T47D (cell line): ENCODE measurements at regions not wholly inside any gene's neighbourhood (a gene's known extent, or its start where the extent isn't known, plus 50 kb on each side); places are given as distances from the start of the nearest gene placed in this dataset.

Experiments used
- DNase-seq, 2 experiments: peaks; one replicate each; pipeline versions ENCODE4 v3.0.0 to v3.0.0-alpha.2; 2011 to 2012; ENCODE audit warnings: low read depth in 1 of 2, low spot score in 1 of 2
- JUND ChIP-seq: IDR thresholded peaks from 2 replicates; pipeline ENCODE4 v1.6.1; 2012; ENCODE audit warnings: low read depth
- in situ Hi-C: cut with HindIII; loops from 2 replicates; pipeline ENCODE4 v1.10.0; 2016; ENCODE audit warnings: low sequenced_read_pairs, low pct_unique_long_range_greater_than_20kb

- TF ChIP-seq JUND: no peak
- DNase-seq: no peak
- in situ Hi-C loops: no loop called here
These were observed 112.9 kb upstream of the SOD1 start for GRCh38 chr21:31546443-31547170.

GRCh38 chr21:31545036-31545435 lies 114.5 kb upstream of the SOD1 start:
- no peak for TF ChIP-seq JUND
- no peak for DNase-seq
- in situ Hi-C loops: no loop called here

- no peak for TF ChIP-seq JUND
- DNase-seq: no peak
- in situ Hi-C loops: no loop called here
These were observed 116.3 kb upstream of the SOD1 start for GRCh38 chr21:31543191-31543590.

GRCh38 chr21:31538816-31539215 lies 120.7 kb upstream of the SOD1 start:
- DNase-seq: no peak
- in situ Hi-C loops: no loop called here
- no peak for TF ChIP-seq JUND

GRCh38 chr21:31537872-31538576 lies 121.5 kb upstream of the SOD1 start:
- no peak for DNase-seq
- in situ Hi-C loops: no loop called here
- TF ChIP-seq JUND: no peak

GRCh38 chr21:31536138-31536537 lies 123.4 kb upstream of the SOD1 start:
- in situ Hi-C loops: no loop called here

GRCh38 chr21:31531967-31532366 lies 127.5 kb upstream of the SOD1 start:
- DNase-seq: no peak
- in situ Hi-C loops: no loop called here

More at GRCh38 chr21:31536138-31536537, 123.4 kb upstream of the SOD1 start:
- no peak for DNase-seq
- TF ChIP-seq JUND: no peak

GRCh38 chr21:31530897-31531705 lies 128.4 kb upstream of the SOD1 start:
- no peak for TF ChIP-seq JUND
- in situ Hi-C loops: no loop called here
- peak in 1 of 2 experiments; percentile 78 for DNase-seq

More at GRCh38 chr21:31531967-31532366, 127.5 kb upstream of the SOD1 start:
- no peak for TF ChIP-seq JUND

GRCh38 chr21:31530364-31530763 lies 129.1 kb upstream of the SOD1 start:
- no peak for TF ChIP-seq JUND
- in situ Hi-C loops: no loop called here
- DNase-seq: no peak

GRCh38 chr21:31529406-31529805 lies 130.1 kb upstream of the SOD1 start:
- DNase-seq: peak in 1 of 2 experiments; percentile 77
- in situ Hi-C loops: no loop called here
- TF ChIP-seq JUND: peak; percentile 50; the same call in 1 of the 2 replicates

GRCh38 chr21:31526040-31526439 lies 133.5 kb upstream of the SOD1 start:
- no peak for TF ChIP-seq JUND
- in situ Hi-C loops: no loop called here

GRCh38 chr21:31524140-31524539 lies 135.4 kb upstream of the SOD1 start:
- DNase-seq: peak in 1 of 2 experiments; percentile 60
- in situ Hi-C loops: no loop called here
- no peak for TF ChIP-seq JUND

More at GRCh38 chr21:31526040-31526439, 133.5 kb upstream of the SOD1 start:
- DNase-seq: peak in 1 of 2 experiments; percentile 30
